IPS-NIHi7 (cell line): ENCODE measurements at regions not wholly inside any gene's neighbourhood (a gene's known extent, or its start where the extent isn't known, plus 50 kb on each side); places are given as distances from the start of the nearest gene placed in this dataset.

Source experiments
- DNase-seq: peaks from one replicate; pipeline ENCODE4 v3.0.0; 2012; ENCODE audit warnings: mixed read lengths; ENCODE audit errors: extremely low spot score

GRCh38 chr15:85889956-85890619 is 95.4 kb upstream of the KLHL25 start:
- DNase-seq = no peak

GRCh38 chr15:85890620-85890980 is 95.9 kb upstream of the KLHL25 start:
- no peak for DNase-seq

- DNase-seq = no peak
These were observed 96.7 kb upstream of the KLHL25 start for GRCh38 chr15:85891470-85891869.

- DNase-seq = no peak
These were observed 97.5 kb upstream of the KLHL25 start for GRCh38 chr15:85892232-85892631.

GRCh38 chr15:85897207-85897894 is 102.6 kb upstream of the KLHL25 start:
- DNase-seq = no peak

GRCh38 chr15:85897895-85898717 is 103.4 kb upstream of the KLHL25 start:
- DNase-seq = peak; percentile 71

GRCh38 chr15:85899927-85900326 is 105.2 kb upstream of the KLHL25 start:
- DNase-seq = no peak

- DNase-seq = no peak
These were observed 111.2 kb upstream of the KLHL25 start for GRCh38 chr15:85905751-85906450.

- DNase-seq = no peak
These were observed 111.9 kb upstream of the KLHL25 start for GRCh38 chr15:85906640-85907039.

- no peak for DNase-seq
These were observed 116.1 kb upstream of the KLHL25 start for GRCh38 chr15:85910834-85911233.

- DNase-seq = no peak
These were observed 118.7 kb upstream of the KLHL25 start for GRCh38 chr15:85913461-85913860.

GRCh38 chr15:85920956-85921355 is 126.2 kb upstream of the KLHL25 start:
- no peak for DNase-seq

GRCh38 chr15:85924088-85924487 is 129.4 kb upstream of the KLHL25 start:
- no peak for DNase-seq

- peak; percentile 48 for DNase-seq
These were observed 131.0 kb upstream of the KLHL25 start for GRCh38 chr15:85925649-85926237.

GRCh38 chr15:85926834-85927233 is 132.1 kb upstream of the KLHL25 start:
- DNase-seq = no peak

GRCh38 chr15:85927931-85928537 is 133.3 kb upstream of the KLHL25 start:
- no peak for DNase-seq

GRCh38 chr15:85929786-85930185 is 135.1 kb upstream of the KLHL25 start:
- DNase-seq = no peak

- no peak for DNase-seq
These were observed 137.7 kb upstream of the KLHL25 start for GRCh38 chr15:85932391-85932790.

- DNase-seq = no peak
These were observed 140.0 kb upstream of the KLHL25 start for GRCh38 chr15:85934691-85935090.

GRCh38 chr15:85935182-85935581 is 140.5 kb upstream of the KLHL25 start:
- DNase-seq = no peak

GRCh38 chr15:85937661-85938060 is 142.0 kb upstream of the AGBL1 start:
- DNase-seq = no peak
